ENCODE measurements at regions not wholly inside any gene's neighbourhood (a gene's known extent, or its start where the extent isn't known, plus 50 kb on each side); places are given as distances from the start of the nearest gene placed in this dataset.

- ATAC-seq: no peak
Measured at GRCh38 chr10:57303566-57303965, 942.5 kb upstream of the ZWINT start.

GRCh38 chr10:57300718-57301117 lies 939.7 kb upstream of the ZWINT start:
- ATAC-seq: no peak

GRCh38 chr10:57294698-57295097 lies 933.6 kb upstream of the ZWINT start:
- ATAC-seq: no peak

GRCh38 chr10:57288754-57289153 lies 927.7 kb upstream of the ZWINT start:
- ATAC-seq: no peak

- ATAC-seq: no peak
Measured at GRCh38 chr10:57262892-57263291, 901.8 kb upstream of the ZWINT start.

- ATAC-seq: no peak
Measured at GRCh38 chr10:57260175-57260574, 899.1 kb upstream of the ZWINT start.

GRCh38 chr10:57249615-57250281 lies 888.7 kb upstream of the ZWINT start:
- no peak for ATAC-seq

- ATAC-seq: no peak
Measured at GRCh38 chr10:57247271-57247670, 886.2 kb upstream of the ZWINT start.

- ATAC-seq: no peak
Measured at GRCh38 chr10:57225920-57226319, 864.9 kb upstream of the ZWINT start.

- ATAC-seq: no peak
Measured at GRCh38 chr10:57224811-57225210, 863.8 kb upstream of the ZWINT start.

GRCh38 chr10:57222603-57223002 lies 861.5 kb upstream of the ZWINT start:
- ATAC-seq: no peak

GRCh38 chr10:57222129-57222528 lies 861.1 kb upstream of the ZWINT start:
- ATAC-seq: no peak

GRCh38 chr10:57221674-57222073 lies 860.6 kb upstream of the ZWINT start:
- ATAC-seq: no peak

- ATAC-seq: no peak
Measured at GRCh38 chr10:57218382-57218781, 857.3 kb upstream of the ZWINT start.

GRCh38 chr10:57202356-57202755 lies 841.3 kb upstream of the ZWINT start:
- ATAC-seq: no peak

- ATAC-seq: no peak
Measured at GRCh38 chr10:57188846-57189245, 827.8 kb upstream of the ZWINT start.

GRCh38 chr10:57186201-57186600 lies 825.1 kb upstream of the ZWINT start:
- no peak for ATAC-seq

- no peak for ATAC-seq
Measured at GRCh38 chr10:57169597-57169996, 808.5 kb upstream of the ZWINT start.

- ATAC-seq: no peak
Measured at GRCh38 chr10:57168611-57169240, 807.7 kb upstream of the ZWINT start.

- no peak for ATAC-seq
Measured at GRCh38 chr10:57165671-57166070, 804.6 kb upstream of the ZWINT start.

- no peak for ATAC-seq
Measured at GRCh38 chr10:57162231-57162630, 801.2 kb upstream of the ZWINT start.

- ATAC-seq: no peak
Measured at GRCh38 chr10:57161157-57161556, 800.1 kb upstream of the ZWINT start.

- ATAC-seq: no peak
Measured at GRCh38 chr10:57145548-57145947, 784.5 kb upstream of the ZWINT start.

GRCh38 chr10:57142925-57143576 lies 782.0 kb upstream of the ZWINT start:
- no peak for ATAC-seq

All from activated CD4-positive, CD25-positive, alpha-beta regulatory T cell treated with anti-CD3 and anti-CD28 coated beads, Interleukin-2, amount 50 U/mL, for 24 hours (primary cell).